Activated T-helper 2 cell treated with anti-CD3 and anti-CD28 coated beads, Interferon-gamma antibody, Interleukin-2, Interleukin-4, amounts not matched to agents 10 μg/mL and 5 μg/mL and 100 μg/mL, durations not matched to agents 14 hours and 24 hours and 36 hours (primary cell): ENCODE measurements at regions not wholly inside any gene's neighbourhood (a gene's known extent, or its start where the extent isn't known, plus 50 kb on each side); places are given as distances from the start of the nearest gene placed in this dataset.
"Not testable (repeated sequence)": the region's sequence is repeated elsewhere in the genome, so short reads cannot be mapped to it uniquely, and the experiment has no call there.

ENCODE experiments used
- DNase-seq: peaks from one replicate; pipeline ENCODE4 v3.0.0; 2021; ENCODE audit warnings: low spot score
- H3K27ac Mint-ChIP-seq: one replicate; pipeline ENCODE4 v1.8.0; 2021; ENCODE audit warnings: mixed read lengths
- H3K27me3 Mint-ChIP-seq: one replicate; pipeline ENCODE4 v1.8.0; 2021; ENCODE audit warnings: low read depth, mixed read lengths
- H3K36me3 Mint-ChIP-seq: one replicate; pipeline ENCODE4 v1.8.0; 2021; ENCODE audit warnings: low read depth, mixed read lengths
- H3K4me1 Mint-ChIP-seq: one replicate; pipeline ENCODE4 v1.8.0; 2021; ENCODE audit warnings: low read depth, mixed read lengths
- H3K4me3 Mint-ChIP-seq: one replicate; pipeline ENCODE4 v1.8.0; 2021; ENCODE audit warnings: low read depth, mild to moderate bottlenecking, moderate library complexity, mixed read lengths
- H3K9me3 Mint-ChIP-seq: one replicate; pipeline ENCODE4 v1.8.0; 2021; ENCODE audit warnings: mixed read lengths
- intact Hi-C: fragments of 100-400 bp; cut with micrococcal nuclease; formaldehyde crosslinking; loops from one replicate; pipeline ENCODE4 v1.15.1; 2023

DNA sequence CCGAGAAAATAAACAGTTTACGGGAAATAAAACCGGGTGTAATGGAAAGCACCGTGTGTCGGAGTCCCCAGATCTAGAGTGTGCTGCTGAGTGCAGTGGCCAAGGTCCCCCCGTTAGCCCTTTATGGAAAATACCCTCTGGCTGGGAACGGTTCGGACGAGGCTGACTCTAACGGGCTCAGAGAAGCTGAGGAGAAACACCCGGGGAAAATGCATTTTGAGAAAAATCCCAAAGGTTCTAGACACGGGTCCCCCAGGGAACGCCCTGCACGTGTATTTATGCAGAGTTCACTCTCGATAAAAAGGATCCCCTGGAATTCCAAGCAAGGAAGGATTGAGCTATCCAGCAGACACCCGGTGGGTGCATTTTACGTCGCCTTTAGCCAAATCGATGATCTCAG, 177.2 kb downstream of the CRLF2 start:
- Mint-ChIP-seq H3K27me3 (no peaks in the 10 kb centered on the region), H3K4me1 (no peaks in the 10 kb centered on the region), H3K36me3 (no peaks in the 10 kb centered on the region), H3K9me3 (peaks cover 8% of the 10 kb centered on the region), H3K27ac (no peak overlapping the region), H3K4me3 (no peak overlapping the region)
- DNase-seq, result no peak
- intact Hi-C loops, result no loop called here

DNA sequence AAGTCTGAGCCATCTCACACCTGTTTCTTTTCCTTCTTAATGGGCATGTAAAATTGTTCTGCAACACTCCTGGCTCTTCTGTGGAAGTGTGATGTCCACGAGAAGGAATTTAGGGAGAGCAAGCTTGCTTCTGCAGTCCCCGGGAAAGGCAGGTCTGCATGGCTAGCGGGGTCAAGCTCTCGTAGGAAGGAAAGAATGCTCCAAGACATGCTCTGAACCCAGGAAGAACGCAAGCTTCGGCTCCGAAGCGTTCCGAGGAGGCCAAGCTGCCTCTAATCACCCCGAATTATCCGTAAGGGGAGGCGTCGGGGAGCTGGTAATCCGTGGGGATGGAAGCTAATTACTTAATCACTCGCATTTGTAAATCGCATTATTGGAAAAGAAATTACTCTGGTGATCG, 177.7 kb downstream of the CRLF2 start:
- Mint-ChIP-seq H3K4me1 (no peaks in the 10 kb centered on the region), H3K27ac (no peak overlapping the region), H3K36me3 (no peaks in the 10 kb centered on the region), H3K4me3 (no peak overlapping the region), H3K9me3 (peaks cover 5% of the 10 kb centered on the region), H3K27me3 (no peaks in the 10 kb centered on the region)
- no peak for DNase-seq
- intact Hi-C loops, result no loop called here

DNA sequence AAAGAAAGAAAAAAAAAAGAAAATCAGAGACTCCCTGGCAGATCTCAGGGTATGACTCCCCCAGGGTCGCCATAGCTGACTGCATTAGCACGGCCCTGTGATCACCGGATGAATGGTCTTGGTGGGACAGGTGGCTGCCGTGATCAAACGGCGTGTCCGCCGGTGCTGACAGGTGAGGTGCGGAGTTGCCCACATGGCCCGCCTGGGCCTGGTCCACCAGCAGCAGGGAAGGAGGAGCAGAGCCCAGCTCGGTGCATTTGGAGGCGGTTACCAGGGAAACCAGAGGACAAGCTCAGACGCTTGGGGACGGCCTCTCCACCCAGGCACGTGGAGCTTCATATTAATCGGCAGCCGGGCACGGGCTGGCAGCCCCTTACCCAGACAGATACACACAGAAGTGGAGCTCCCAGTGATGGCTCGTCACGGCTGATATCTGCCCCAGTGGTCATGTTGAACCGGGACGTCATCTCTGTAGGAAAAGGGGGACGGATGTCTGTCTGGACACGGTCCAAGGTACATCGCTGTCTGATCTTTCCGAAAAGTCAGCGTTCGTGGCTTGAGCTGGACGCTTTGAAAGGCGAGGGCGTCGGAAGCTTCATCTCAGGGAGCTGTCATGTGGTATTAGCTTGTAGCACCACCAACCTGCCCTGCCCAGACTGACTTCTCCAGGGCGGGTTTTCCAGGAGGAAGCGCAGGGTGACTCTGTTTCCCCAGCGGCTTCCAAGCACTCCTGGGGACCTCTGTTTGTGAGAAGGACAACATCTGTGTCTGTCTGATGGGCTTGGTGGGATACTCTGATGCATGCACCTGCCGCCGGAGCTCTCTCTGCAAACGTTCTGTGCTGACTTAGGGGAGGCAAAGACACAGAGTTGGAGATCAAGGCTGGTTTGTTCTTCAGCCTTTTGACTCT, 180.7 kb downstream of the CRLF2 start:
- intact Hi-C loops, result no loop called here
- Mint-ChIP-seq H3K36me3 (no peaks in the 10 kb centered on the region), H3K4me1 (peaks cover 10% of the 10 kb centered on the region), H3K9me3 (peaks cover 5% of the 10 kb centered on the region), H3K4me3 (no peak overlapping the region), H3K27me3 (no peaks in the 10 kb centered on the region), H3K27ac (no peak overlapping the region)
- no peak for DNase-seq

DNA sequence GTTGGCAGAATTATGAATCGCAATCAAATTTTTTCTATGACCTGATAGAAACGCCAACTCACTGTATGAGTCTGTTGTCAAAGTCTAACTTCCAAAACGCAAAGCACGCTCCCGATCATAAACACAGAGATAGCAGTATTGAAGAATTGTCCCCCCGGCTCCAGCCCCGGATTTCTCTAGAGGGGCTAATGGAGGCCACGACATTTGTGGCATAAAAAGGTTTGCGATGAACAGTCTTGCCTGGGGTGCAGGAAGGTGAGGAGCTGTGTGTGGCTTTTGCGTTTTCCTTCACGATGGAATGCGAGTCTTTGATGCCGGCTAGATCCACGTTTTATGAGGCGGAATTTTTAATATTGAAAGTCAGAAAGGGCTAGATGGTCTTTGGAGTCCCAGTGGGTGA, 183.0 kb downstream of the CRLF2 start:
- H3K36me3 Mint-ChIP-seq, result no peaks in the 10 kb centered on the region
- peaks cover 8% of the 10 kb centered on the region for H3K9me3 Mint-ChIP-seq
- no peaks in the 10 kb centered on the region for H3K27me3 Mint-ChIP-seq
- H3K4me1 Mint-ChIP-seq, result peaks cover 12% of the 10 kb centered on the region
- no peak for DNase-seq
- H3K27ac Mint-ChIP-seq, result no peak overlapping the region
- no peak overlapping the region for H3K4me3 Mint-ChIP-seq
- intact Hi-C loops, result no loop called here

DNA sequence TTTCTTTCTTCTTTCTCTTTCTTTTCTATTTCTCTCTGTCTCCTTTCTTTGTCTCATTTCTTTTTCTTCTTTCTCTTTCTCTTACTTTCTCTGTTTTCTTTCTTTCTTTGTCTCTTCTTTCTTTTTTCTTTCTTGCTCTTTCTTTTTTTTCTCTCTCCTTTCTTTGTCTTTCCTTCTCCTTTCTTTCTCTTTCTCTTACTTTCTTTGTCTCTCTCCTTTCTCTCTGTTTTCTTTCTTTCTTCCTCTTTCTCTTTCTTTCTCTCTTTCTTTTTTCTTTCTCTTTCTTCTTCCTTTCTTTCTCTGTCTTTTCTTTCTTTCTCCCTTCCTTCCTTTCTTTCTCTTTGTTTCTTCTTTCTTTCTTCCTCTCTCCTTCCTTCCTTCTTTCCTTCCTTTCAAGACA, 184.8 kb downstream of the CRLF2 start:
- Mint-ChIP-seq H3K9me3 (peaks cover 6% of the 10 kb centered on the region), H3K27me3 (no peaks in the 10 kb centered on the region), H3K36me3 (no peaks in the 10 kb centered on the region), H3K27ac (no peak overlapping the region), H3K4me3 (peak overlapping the region; percentile 47), H3K4me1 (peaks cover 12% of the 10 kb centered on the region)
- DNase-seq, result no peak
- intact Hi-C loops, result no loop called here

DNA sequence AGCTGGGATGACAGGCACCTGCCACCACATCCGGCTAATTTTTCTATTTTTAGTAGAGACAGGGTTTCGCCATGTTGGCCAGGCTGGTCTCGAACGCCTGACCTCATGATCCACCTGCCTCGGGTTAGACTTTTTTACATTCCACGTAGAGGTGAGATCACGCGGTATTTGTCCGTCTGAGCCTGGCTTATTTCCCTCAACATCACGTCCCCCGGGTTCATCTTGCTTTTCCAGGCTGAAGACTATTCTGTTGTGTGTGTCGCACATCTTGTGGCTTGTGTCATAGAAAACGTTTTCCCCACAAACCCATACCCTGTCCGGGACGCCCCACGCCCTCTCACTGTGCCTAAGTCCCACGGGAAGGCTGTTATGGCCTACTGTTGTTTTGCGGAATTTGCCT, 185.3 kb downstream of the CRLF2 start:
- peak overlapping the region; percentile 33 for H3K27ac Mint-ChIP-seq
- DNase-seq, result no peak
- no peaks in the 10 kb centered on the region for H3K36me3 Mint-ChIP-seq
- peaks cover 12% of the 10 kb centered on the region for H3K4me1 Mint-ChIP-seq
- H3K27me3 Mint-ChIP-seq, result no peaks in the 10 kb centered on the region
- intact Hi-C loops, result no loop called here
- peaks cover 6% of the 10 kb centered on the region for H3K9me3 Mint-ChIP-seq
- H3K4me3 Mint-ChIP-seq, result peak overlapping the region; percentile 47

DNA sequence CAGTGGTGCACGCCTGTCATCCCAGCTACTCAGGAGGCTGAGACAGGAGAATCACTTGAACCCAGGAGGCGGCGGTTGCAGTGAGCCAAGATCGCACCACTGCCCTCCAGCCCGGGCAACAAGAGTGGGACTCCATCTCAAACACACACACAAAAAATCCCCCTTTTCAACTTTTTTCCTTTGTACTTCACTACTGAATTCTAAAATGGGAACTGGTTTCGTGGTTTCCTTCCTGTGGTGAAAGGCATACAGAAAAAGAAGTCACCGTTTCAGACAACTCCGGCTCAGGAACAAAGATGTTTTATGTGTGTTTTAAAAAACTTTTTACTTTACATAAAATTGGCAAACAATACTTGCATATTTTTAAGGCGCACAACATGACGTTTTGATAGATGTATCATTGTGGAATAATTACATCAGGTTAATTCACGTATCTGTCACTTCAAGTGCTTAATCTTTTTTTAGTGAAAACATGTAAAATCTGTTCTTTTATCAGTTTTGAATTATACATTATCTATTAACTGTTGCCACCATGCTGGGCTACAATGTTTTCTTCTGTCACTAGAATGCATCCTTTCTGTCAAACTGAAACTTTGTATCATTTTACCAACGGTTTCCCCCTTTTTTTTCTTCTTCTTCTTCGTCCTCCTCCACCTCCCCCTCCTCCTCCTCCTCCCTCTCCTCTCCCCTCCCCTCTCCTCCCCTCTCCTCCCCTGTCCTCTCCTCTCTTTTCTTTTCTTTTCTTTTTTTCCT, 186.0 kb downstream of the CRLF2 start:
- Mint-ChIP-seq H3K27me3 (no peaks in the 10 kb centered on the region), H3K36me3 (no peaks in the 10 kb centered on the region), H3K4me1 (peaks cover 12% of the 10 kb centered on the region), H3K9me3 (peaks cover 6% of the 10 kb centered on the region), H3K27ac (no peak overlapping the region), H3K4me3 (peak overlapping the region; percentile 47)
- no peak for DNase-seq
- intact Hi-C loops, result no loop called here

DNA sequence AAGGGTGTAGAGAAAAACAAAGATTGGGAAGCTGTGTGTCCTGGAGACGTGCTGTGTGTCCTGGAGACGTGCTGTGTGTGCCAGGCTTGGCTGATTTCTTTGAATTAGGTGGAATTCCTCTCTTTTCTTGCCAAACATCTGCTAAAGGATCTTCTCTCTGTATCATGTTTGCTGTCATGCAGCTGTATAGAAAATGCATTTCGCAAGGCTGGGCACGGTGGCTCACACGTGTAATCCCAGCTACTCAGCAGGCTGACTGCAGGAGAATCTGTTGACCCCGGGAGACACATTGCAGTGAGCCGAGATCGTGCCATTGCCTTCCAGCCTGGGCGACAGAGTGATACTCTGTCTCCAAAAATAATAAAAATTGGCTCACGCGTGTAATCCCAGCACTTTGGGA, 187.0 kb downstream of the CRLF2 start:
- Mint-ChIP-seq H3K4me3 (no peak overlapping the region), H3K9me3 (peaks cover 6% of the 10 kb centered on the region), H3K36me3 (no peaks in the 10 kb centered on the region), H3K27ac (no peak overlapping the region), H3K4me1 (peaks cover 12% of the 10 kb centered on the region), H3K27me3 (no peaks in the 10 kb centered on the region)
- no peak for DNase-seq
- intact Hi-C loops, result no loop called here

DNA sequence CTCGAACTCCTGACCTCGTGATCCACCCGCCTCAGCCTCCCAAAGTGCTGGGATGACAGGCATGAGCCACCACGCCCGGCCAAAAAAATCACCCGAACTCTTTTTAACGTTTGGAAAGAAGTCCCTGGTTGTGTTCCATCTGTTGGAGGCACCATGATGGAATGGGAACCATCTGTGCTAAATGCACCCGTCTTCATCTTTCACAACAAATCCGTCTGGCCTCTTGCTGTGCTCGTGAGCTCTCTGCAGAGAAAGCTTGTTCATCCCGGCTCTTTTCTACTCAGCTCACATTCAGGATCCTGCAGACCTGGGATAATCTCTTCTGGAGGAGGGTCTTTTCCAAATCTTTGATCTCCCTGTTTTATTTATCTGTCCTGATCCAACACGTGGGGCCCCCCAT, 188.8 kb downstream of the CRLF2 start:
- Mint-ChIP-seq H3K9me3 (peaks cover 6% of the 10 kb centered on the region), H3K27ac (no peak overlapping the region), H3K36me3 (no peaks in the 10 kb centered on the region), H3K4me1 (peaks cover 12% of the 10 kb centered on the region), H3K27me3 (no peaks in the 10 kb centered on the region), H3K4me3 (no peak overlapping the region)
- DNase-seq, result no peak
- intact Hi-C loops, result no loop called here

DNA sequence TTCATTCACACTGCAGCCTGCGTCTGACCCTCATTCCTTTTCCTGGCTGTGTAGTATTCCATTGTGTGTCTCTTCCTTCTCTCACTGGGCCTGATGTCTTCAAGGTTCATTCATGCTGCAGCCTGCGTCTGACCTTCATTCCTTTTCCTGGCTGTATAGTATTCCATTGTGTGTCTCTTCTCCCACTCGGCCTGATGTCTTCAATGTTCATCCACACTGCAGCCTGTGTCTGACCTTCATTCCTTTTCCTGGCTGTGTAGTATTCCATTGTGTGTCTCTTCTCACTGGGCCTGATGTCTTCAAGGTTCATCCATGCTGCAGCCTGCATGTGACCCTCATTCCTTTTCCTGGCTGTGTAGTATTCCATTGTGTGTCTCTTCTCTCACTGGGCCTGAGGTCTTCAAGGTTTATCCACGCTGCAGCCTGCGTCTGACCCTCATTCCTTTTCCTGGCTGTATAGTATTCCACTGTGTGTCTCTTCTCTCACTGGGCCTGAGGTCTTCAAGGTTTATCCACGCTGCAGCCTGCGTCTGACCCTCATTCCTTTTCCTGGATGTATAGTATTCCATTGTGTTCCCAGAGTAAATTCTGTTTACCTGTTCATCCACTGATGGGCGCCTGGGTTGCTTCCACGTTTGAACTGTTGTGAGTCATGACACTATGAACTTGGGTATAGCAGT, 191.0 kb downstream of the CRLF2 start:
- H3K9me3 Mint-ChIP-seq, H3K36me3 Mint-ChIP-seq, H3K4me3 Mint-ChIP-seq, H3K27me3 Mint-ChIP-seq, H3K4me1 Mint-ChIP-seq, intact Hi-C loops, DNase-seq, H3K27ac Mint-ChIP-seq: not testable (repeated sequence)

DNA sequence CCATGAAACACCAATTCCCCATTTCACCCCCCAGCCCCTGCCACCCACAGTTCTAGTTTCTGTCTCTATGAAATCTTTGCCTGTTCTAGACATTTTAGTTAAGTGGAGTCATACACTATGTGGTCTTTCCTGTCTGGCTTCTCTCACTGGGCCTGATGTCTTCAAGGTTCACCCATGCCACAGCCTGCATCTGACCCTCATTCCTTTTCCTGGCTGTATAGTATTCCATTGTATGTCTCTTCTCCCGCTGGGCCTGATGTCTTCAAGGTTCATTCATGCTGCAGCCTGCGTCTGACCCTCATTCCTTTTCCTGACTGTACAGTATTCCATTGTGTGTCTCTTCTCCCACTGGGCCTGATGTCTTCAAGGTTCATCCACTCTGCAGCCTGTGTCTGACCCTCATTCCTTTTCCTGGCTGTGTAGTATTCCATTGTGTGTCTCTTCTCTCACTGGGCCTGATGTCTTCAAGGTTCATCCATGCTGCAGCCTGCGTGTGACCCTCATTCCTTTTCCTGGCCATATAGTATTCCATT, 191.7 kb downstream of the CRLF2 start:
- Mint-ChIP-seq H3K27me3 (no peaks in the 10 kb centered on the region), H3K27ac (no peak overlapping the region), H3K4me1 (no peaks in the 10 kb centered on the region), H3K4me3 (no peak overlapping the region), H3K9me3 (peaks cover 6% of the 10 kb centered on the region), H3K36me3 (no peaks in the 10 kb centered on the region)
- DNase-seq, result no peak
- intact Hi-C loops, result no loop called here

DNA sequence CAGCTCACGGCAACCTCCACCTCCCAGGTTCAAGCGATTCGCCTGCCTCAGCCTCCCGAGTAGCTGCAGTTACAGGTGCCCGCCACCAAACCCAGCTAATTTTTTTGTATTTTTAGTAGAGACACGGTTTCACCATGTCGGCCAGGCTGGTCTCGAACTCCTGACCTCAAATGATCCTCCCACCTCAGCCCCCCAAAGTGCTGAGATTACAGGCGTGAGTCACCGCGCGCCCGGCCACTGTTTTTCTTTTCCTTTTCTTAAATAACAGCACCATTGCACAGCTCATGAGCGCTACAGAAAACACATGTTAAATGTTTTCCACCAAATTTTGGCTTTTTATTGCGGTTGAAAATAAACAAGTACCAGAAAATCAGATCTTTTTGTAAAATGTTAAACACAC, 195.5 kb downstream of the CRLF2 start:
- intact Hi-C loops, result loop anchor here (10.0 kb wide), 3 partner anchors 58 to 542 kb away; no protein-coding TSS in a partner anchor
- DNase-seq, H3K4me3 Mint-ChIP-seq, H3K27me3 Mint-ChIP-seq, H3K27ac Mint-ChIP-seq, H3K36me3 Mint-ChIP-seq, H3K4me1 Mint-ChIP-seq, H3K9me3 Mint-ChIP-seq: not testable (repeated sequence)
